ENCODE measurements at regions not wholly inside any gene's neighbourhood (a gene's known extent, or its start where the extent isn't known, plus 50 kb on each side); places are given as distances from the start of the nearest gene placed in this dataset.

- TF ChIP-seq NANOG (IDR thresholded peaks at IDR 0.05; ENCODE audit: insufficient read depth, low read depth, low read length, poor library complexity, severe bottlenecking): no peak
Observed at GRCh38 chr1:172755099-172755498, 96.2 kb downstream of the FASLG start (continued).

All from H1 (cell line).